ENCODE measurements at regions not wholly inside any gene's neighbourhood (a gene's known extent, or its start where the extent isn't known, plus 50 kb on each side); places are given as distances from the start of the nearest gene placed in this dataset.
"Not testable (repeated sequence)": the region's sequence is repeated elsewhere in the genome, so short reads cannot be mapped to it uniquely, and the experiment has no call there.

- Histone ChIP-seq H3K79me2 (ENCODE audit: insufficient read depth, low read length) (no peaks in the 10 kb centered on the region), H3F3A (ENCODE audit: insufficient read depth) (no peaks in the 10 kb centered on the region), H2AFZ (ENCODE audit: low read depth, low read length, severe bottlenecking) (no peak overlapping the region), H3K9me2 (replicated peaks; ENCODE audit: insufficient read depth, low read length) (no peaks in the 10 kb centered on the region), H3K27me3 (ENCODE audit: low read length) (no peaks in the 10 kb centered on the region), H3K4me3 (ENCODE audit: insufficient read depth, low read length, poor library complexity, severe bottlenecking) (no peak overlapping the region), H3K36me3 (ENCODE audit: low read length) (no peaks in the 10 kb centered on the region), H3K9ac (ENCODE audit: low read length) (no peak overlapping the region), H3K4me2 (ENCODE audit: low read depth, low read length, poor library complexity, severe bottlenecking) (no peak overlapping the region), H3K27ac (ENCODE audit: low read depth, low read length) (no peak overlapping the region), H4K20me1 (ENCODE audit: low read depth, low read length) (no peaks in the 10 kb centered on the region), H3K9me3 (ENCODE audit: insufficient read depth, low read length) (no peaks in the 10 kb centered on the region)
- TF ChIP-seq CTCF (IDR thresholded peaks at IDR 0.05; ENCODE audit: insufficient read depth, low read length, poor library complexity, severe bottlenecking), result no peak
- TF ChIP-seq EZH2phosphoT487 (conservative IDR thresholded peaks at IDR 0.05; ENCODE audit: low read length), result no peak
Measured at GRCh38 chr4:151541389-151542071, 132.6 kb downstream of the FHIP1A start.

- TF ChIP-seq CTCF (IDR thresholded peaks at IDR 0.05; ENCODE audit: insufficient read depth, low read length, poor library complexity, severe bottlenecking) (no peak), EZH2phosphoT487 (conservative IDR thresholded peaks at IDR 0.05; ENCODE audit: low read length) (no peak)
- H3K79me2 ChIP-seq (ENCODE audit: insufficient read depth, low read length), result no peaks in the 10 kb centered on the region
- no peak overlapping the region for H3K9ac ChIP-seq (ENCODE audit: low read length)
- no peak overlapping the region for H3K4me3 ChIP-seq (ENCODE audit: insufficient read depth, low read length, poor library complexity, severe bottlenecking)
- no peaks in the 10 kb centered on the region for H3K36me3 ChIP-seq (ENCODE audit: low read length)
- no peaks in the 10 kb centered on the region for H3K27me3 ChIP-seq (ENCODE audit: low read length)
- H4K20me1 ChIP-seq (ENCODE audit: low read depth, low read length), result no peaks in the 10 kb centered on the region
- no peak overlapping the region for H2AFZ ChIP-seq (ENCODE audit: low read depth, low read length, severe bottlenecking)
- no peak overlapping the region for H3K4me2 ChIP-seq (ENCODE audit: low read depth, low read length, poor library complexity, severe bottlenecking)
- H3K9me2 ChIP-seq (replicated peaks; ENCODE audit: insufficient read depth, low read length), result no peaks in the 10 kb centered on the region
- no peaks in the 10 kb centered on the region for H3F3A ChIP-seq (ENCODE audit: insufficient read depth)
- peaks cover 12% of the 10 kb centered on the region; the same call in 1 of the 2 replicates for H3K9me3 ChIP-seq (ENCODE audit: insufficient read depth, low read length)
- no peak overlapping the region for H3K27ac ChIP-seq (ENCODE audit: low read depth, low read length)
Measured at GRCh38 chr4:151548708-151549107, 139.7 kb downstream of the FHIP1A start.

GRCh38 chr4:151549378-151549777, 140.4 kb downstream of the FHIP1A start:
- H3K9me2 ChIP-seq (replicated peaks; ENCODE audit: insufficient read depth, low read length); H3K27ac ChIP-seq (ENCODE audit: low read depth, low read length); H3F3A ChIP-seq (ENCODE audit: insufficient read depth); H3K4me3 ChIP-seq (ENCODE audit: insufficient read depth, low read length, poor library complexity, severe bottlenecking); H3K9ac ChIP-seq (ENCODE audit: low read length); H4K20me1 ChIP-seq (ENCODE audit: low read depth, low read length); H3K36me3 ChIP-seq (ENCODE audit: low read length); H2AFZ ChIP-seq (ENCODE audit: low read depth, low read length, severe bottlenecking); H3K79me2 ChIP-seq (ENCODE audit: insufficient read depth, low read length); H3K4me2 ChIP-seq (ENCODE audit: low read depth, low read length, poor library complexity, severe bottlenecking); H3K27me3 ChIP-seq (ENCODE audit: low read length): not testable (repeated sequence)
- peaks cover 12% of the 10 kb centered on the region; the same call in 1 of the 2 replicates for H3K9me3 ChIP-seq (ENCODE audit: insufficient read depth, low read length)

GRCh38 chr4:151553874-151554273, 144.9 kb downstream of the FHIP1A start:
- H3K9me3 ChIP-seq (ENCODE audit: insufficient read depth, low read length), result no peaks in the 10 kb centered on the region
- no peaks in the 10 kb centered on the region for H3K27me3 ChIP-seq (ENCODE audit: low read length)
- no peaks in the 10 kb centered on the region for H3K9me2 ChIP-seq (replicated peaks; ENCODE audit: insufficient read depth, low read length)
- H3F3A ChIP-seq (ENCODE audit: insufficient read depth), result no peaks in the 10 kb centered on the region
- H3K9ac ChIP-seq (ENCODE audit: low read length), result no peak overlapping the region
- no peaks in the 10 kb centered on the region for H3K36me3 ChIP-seq (ENCODE audit: low read length)
- H2AFZ ChIP-seq (ENCODE audit: low read depth, low read length, severe bottlenecking), result no peak overlapping the region
- no peaks in the 10 kb centered on the region for H4K20me1 ChIP-seq (ENCODE audit: low read depth, low read length)
- H3K27ac ChIP-seq (ENCODE audit: low read depth, low read length), result no peak overlapping the region
- H3K79me2 ChIP-seq (ENCODE audit: insufficient read depth, low read length), result no peaks in the 10 kb centered on the region
- TF ChIP-seq CTCF (IDR thresholded peaks at IDR 0.05; ENCODE audit: insufficient read depth, low read length, poor library complexity, severe bottlenecking) (no peak), EZH2phosphoT487 (conservative IDR thresholded peaks at IDR 0.05; ENCODE audit: low read length) (no peak)
- no peak overlapping the region for H3K4me3 ChIP-seq (ENCODE audit: insufficient read depth, low read length, poor library complexity, severe bottlenecking)
- no peak overlapping the region for H3K4me2 ChIP-seq (ENCODE audit: low read depth, low read length, poor library complexity, severe bottlenecking)

Measured in SU-DHL-6 (cell line).